GM12878 (cell line): ENCODE measurements at regions not wholly inside any gene's neighbourhood (a gene's known extent, or its start where the extent isn't known, plus 50 kb on each side); places are given as distances from the start of the nearest gene placed in this dataset.

Experiments used
- ATAC-seq: fragments of 200-7000 bp; cut with Tn5 transposase; 3 replicates; pipeline ENCODE4 v1.9.1; 2020; ENCODE audit warnings: mild to moderate bottlenecking, moderate library complexity
- BruUV-seq: library from RNA; stranded (reverse); fragments of 400-500 nt; replicated peaks from 2 replicates; lab custom pipeline; 2021; lab: Mats Ljungman, UMichigan
- CTCF ChIA-PET: fragments of 300-600 bp; sonication (Branson Sonifier 250); formaldehyde crosslinking; extraction: SDS; loops from one replicate; lab custom pipeline; 2021; ENCODE audit warnings: inconsistent platforms; lab: Yijun Ruan, JAX
- POLR2A ChIA-PET: fragments of 350-600 bp; formaldehyde crosslinking; extraction: SDS; loops from one replicate; lab custom pipeline; 2021; ENCODE audit warnings: inconsistent platforms; lab: Charles Lee
- RAD21 ChIA-PET: fragments of 300-600 bp; sonication (Branson Sonifier 250); formaldehyde crosslinking; loops from one replicate; lab custom pipeline; 2023; ENCODE audit warnings: antibody characterized with exemption; ENCODE audit not compliant: unreplicated experiment; lab: Charles Lee
- SMC1A ChIA-PET: fragments of 300-600 bp; sonication (Branson Sonifier 250); formaldehyde crosslinking; loops from one replicate; lab custom pipeline; 2023; ENCODE audit not compliant: unreplicated experiment, uncharacterized antibody; lab: Charles Lee
- DNase-seq: peaks from one replicate; pipeline ENCODE4 v3.0.0-alpha.2; 2011; ENCODE audit warnings: low read depth, low spot score
- FAIRE-seq: peaks from 3 replicates; lab custom pipeline; 2011; peaks lifted over from hg19 to GRCh38; lab: Jason Lieb, UNC
- H2AFZ ChIP-seq: 2 replicates; pipeline ENCODE4 v1.6.0; 2011; ENCODE audit warnings: low read depth, low read length, control low read depth; ENCODE audit not compliant: control insufficient read depth
- H3K27ac ChIP-seq: 2 replicates; pipeline ENCODE4 v1.5.1; 2011; ENCODE audit warnings: control low read depth; ENCODE audit not compliant: control insufficient read depth, insufficient read depth
- H3K27me3 ChIP-seq, 2 experiments: replicated peaks in 1 of 2; 2 replicates each; pipeline versions ENCODE4 v1.6.0 to v1.6.1; 2011; ENCODE audit warnings: low read length in 1 of 2; ENCODE audit not compliant: control insufficient read depth in 2 of 2, insufficient read depth in 2 of 2
- H3K36me3 ChIP-seq, 2 experiments: 2 replicates each; pipeline ENCODE4 v1.5.1; 2011; ENCODE audit warnings: low read length in 1 of 2; ENCODE audit not compliant: control insufficient read depth in 2 of 2, insufficient read depth in 2 of 2
- H3K4me1 ChIP-seq: 2 replicates; pipeline ENCODE4 v1.6.1; 2011; ENCODE audit warnings: mild to moderate bottlenecking, low read length, moderate library complexity, mixed read lengths; ENCODE audit not compliant: control insufficient read depth, insufficient read depth
- H3K4me2 ChIP-seq: 2 replicates; pipeline ENCODE4 v1.6.0; 2011; ENCODE audit warnings: control low read depth; ENCODE audit not compliant: control insufficient read depth, insufficient read depth
- H3K4me3 ChIP-seq: fragments of 200-600 bp; sonication (generic); 2 replicates; pipeline ENCODE4 v1.5.1; 2016
- H3K79me2 ChIP-seq: 2 replicates; pipeline ENCODE4 v1.6.0; 2011; ENCODE audit warnings: low read length; ENCODE audit not compliant: control insufficient read depth, insufficient read depth
- H3K9ac ChIP-seq: 2 replicates; pipeline ENCODE4 v1.8.0; 2011; ENCODE audit warnings: low read length, control low read depth, mixed read lengths; ENCODE audit not compliant: control insufficient read depth, insufficient read depth
- H3K9me3 ChIP-seq: replicated peaks from 3 replicates; pipeline ENCODE4 v1.5.1; 2011; ENCODE audit warnings: mild to moderate bottlenecking, low read length; ENCODE audit not compliant: control insufficient read depth, insufficient read depth
- H4K20me1 ChIP-seq: 2 replicates; pipeline ENCODE4 v1.6.0; 2011; ENCODE audit not compliant: control insufficient read depth, insufficient read depth
- BCLAF1 ChIP-seq: fragments of 450-650 bp; IDR thresholded peaks from 2 replicates; pipeline ENCODE4 v1.6.1; 2017; ENCODE audit warnings: antibody characterized with exemption, mild to moderate bottlenecking, moderate library complexity
- CBFB ChIP-seq: IDR thresholded peaks from 2 replicates; pipeline ENCODE4 v1.6.1; 2016; ENCODE audit warnings: antibody characterized with exemption, low read depth
- CBX5 ChIP-seq: sonication (generic); IDR thresholded peaks from 2 replicates; pipeline ENCODE4 v1.6.1; 2016; ENCODE audit warnings: low read depth, moderate library complexity, mild to moderate bottlenecking, inconsistent platforms
- CHD4 ChIP-seq: fragments of 200-600 bp; sonication (generic); IDR thresholded peaks from 2 replicates; pipeline ENCODE4 v1.6.1; 2016; ENCODE audit warnings: mild to moderate bottlenecking
- CREB1 ChIP-seq: IDR thresholded peaks from 2 replicates; pipeline ENCODE4 v1.6.1; 2012; ENCODE audit warnings: low read depth, mild to moderate bottlenecking, inconsistent platforms
- EZH2 ChIP-seq: IDR thresholded peaks from 2 replicates; pipeline ENCODE4 v1.6.1; 2012; ENCODE audit warnings: low read depth, mild to moderate bottlenecking, control low read depth, inconsistent platforms, low read length, borderline replicate concordance; ENCODE audit not compliant: control insufficient read depth
- GABPA ChIP-seq: IDR thresholded peaks from 2 replicates; pipeline ENCODE4 v1.6.1; 2014; ENCODE audit warnings: antibody characterized with exemption, low read depth, mild to moderate bottlenecking, inconsistent platforms
- JUND ChIP-seq: IDR thresholded peaks from 2 replicates; pipeline ENCODE4 v1.6.1; 2012; ENCODE audit warnings: low read depth, mild to moderate bottlenecking, low read length, improper control_type of control experiment, moderate library complexity
- RB1 ChIP-seq: fragments of 450-650 bp; formaldehyde crosslinking; IDR thresholded peaks from 2 replicates; pipeline ENCODE4 v1.6.1; 2017; ENCODE audit warnings: mild to moderate bottlenecking, borderline replicate concordance
- SP1 ChIP-seq: IDR thresholded peaks from one replicate; pipeline ENCODE4 v1.6.1; 2011; ENCODE audit warnings: low read depth, low read length
- SPI1 ChIP-seq: IDR thresholded peaks from 2 replicates; pipeline ENCODE4 v1.6.1; 2011; ENCODE audit warnings: low read depth, mild to moderate bottlenecking, low read length, moderate library complexity, borderline replicate concordance; ENCODE audit not compliant: insufficient read depth
- TCF7 ChIP-seq: IDR thresholded peaks from 2 replicates; pipeline ENCODE4 v1.6.1; 2014; ENCODE audit warnings: antibody characterized with exemption, borderline replicate concordance
- ZBED1 ChIP-seq: IDR thresholded peaks from 2 replicates; pipeline ENCODE4 v1.6.1; 2016; ENCODE audit warnings: borderline replicate concordance
- ZBTB33 ChIP-seq: fragments of 450-650 bp; IDR thresholded peaks from 2 replicates; pipeline ENCODE4 v1.6.1; 2017; ENCODE audit warnings: mild to moderate bottlenecking
- WGBS: methylation state at CpG from one replicate; pipeline ENCODE4 v1.1.6; 2016; ENCODE audit warnings: low lambda C conversion rate; ENCODE audit not compliant: insufficient replicate concordance, insufficient coverage; ENCODE audit errors: missing lambda C conversion rate; 5-methylcytosine and 5-hydroxymethylcytosine counted together
- in situ Hi-C: fragments of 300-500 bp; cut with MboI; formaldehyde crosslinking; loops from 9 replicates; pipeline ENCODE4 v1.14.3; 2018; ENCODE audit warnings: mixed read lengths
- intact Hi-C: fragments of 100-400 bp; cut with micrococcal nuclease; formaldehyde crosslinking; loops from one replicate; pipeline ENCODE4 v1.14.2; 2022; ENCODE audit not compliant: unreplicated experiment
- TF ChIP-seq, protein P1 (sequence below): fragments of 150-350 bp; IDR thresholded peaks from 2 replicates; pipeline ENCODE4 v1.6.1; 2014; ENCODE audit warnings: mild to moderate bottlenecking, low read depth, low read length
- TF ChIP-seq, protein P2 (sequence below): IDR thresholded peaks from 2 replicates; pipeline ENCODE4 v1.6.1; 2012; ENCODE audit warnings: low read length, inconsistent platforms

GRCh38 chr16:54215471-54215870 is 71.1 kb downstream of the IRX3 start:
- no peak for FAIRE-seq

More at GRCh38 chr16:54215471-54215870, 71.1 kb downstream of the IRX3 start:
- H2AFZ ChIP-seq: no peak overlapping the region
- RAD21 ChIA-PET: no interaction called here
- CTCF ChIA-PET: no interaction called here
- POLR2A ChIA-PET: no interaction called here
- no peaks in the 10 kb centered on the region for H3K36me3 ChIP-seq
- no TSS peak for BruUV-seq
- no peaks in the 10 kb centered on the region; a peak in 1 of 4 replicates for H3K27me3 ChIP-seq
- intact Hi-C loops: no loop called here
- no peaks in the 10 kb centered on the region for H3K4me1 ChIP-seq
- H4K20me1 ChIP-seq: no peaks in the 10 kb centered on the region
- SMC1A ChIA-PET: no interaction called here
- no peak overlapping the region for H3K27ac ChIP-seq
- 6% methylated on average over 4 of the region's 4 CpGs for WGBS
- in situ Hi-C loops: no loop called here
- no peak overlapping the region for H3K9ac ChIP-seq
- TF ChIP-seq TCF7 (no peak), CBFB (no peak), BCLAF1 (no peak), RB1 (no peak), SPI1 (no peak), EZH2 (no peak), GABPA (no peak), ZBED1 (no peak), CREB1 (no peak), CBX5 (no peak), JUND (no peak), CHD4 (no peak), SP1 (no peak), ZBTB33 (no peak)
- TF ChIP-seq, protein P1, sequence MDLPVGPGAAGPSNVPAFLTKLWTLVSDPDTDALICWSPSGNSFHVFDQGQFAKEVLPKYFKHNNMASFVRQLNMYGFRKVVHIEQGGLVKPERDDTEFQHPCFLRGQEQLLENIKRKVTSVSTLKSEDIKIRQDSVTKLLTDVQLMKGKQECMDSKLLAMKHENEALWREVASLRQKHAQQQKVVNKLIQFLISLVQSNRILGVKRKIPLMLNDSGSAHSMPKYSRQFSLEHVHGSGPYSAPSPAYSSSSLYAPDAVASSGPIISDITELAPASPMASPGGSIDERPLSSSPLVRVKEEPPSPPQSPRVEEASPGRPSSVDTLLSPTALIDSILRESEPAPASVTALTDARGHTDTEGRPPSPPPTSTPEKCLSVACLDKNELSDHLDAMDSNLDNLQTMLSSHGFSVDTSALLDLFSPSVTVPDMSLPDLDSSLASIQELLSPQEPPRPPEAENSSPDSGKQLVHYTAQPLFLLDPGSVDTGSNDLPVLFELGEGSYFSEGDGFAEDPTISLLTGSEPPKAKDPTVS: no peak
- TF ChIP-seq, protein P2, sequence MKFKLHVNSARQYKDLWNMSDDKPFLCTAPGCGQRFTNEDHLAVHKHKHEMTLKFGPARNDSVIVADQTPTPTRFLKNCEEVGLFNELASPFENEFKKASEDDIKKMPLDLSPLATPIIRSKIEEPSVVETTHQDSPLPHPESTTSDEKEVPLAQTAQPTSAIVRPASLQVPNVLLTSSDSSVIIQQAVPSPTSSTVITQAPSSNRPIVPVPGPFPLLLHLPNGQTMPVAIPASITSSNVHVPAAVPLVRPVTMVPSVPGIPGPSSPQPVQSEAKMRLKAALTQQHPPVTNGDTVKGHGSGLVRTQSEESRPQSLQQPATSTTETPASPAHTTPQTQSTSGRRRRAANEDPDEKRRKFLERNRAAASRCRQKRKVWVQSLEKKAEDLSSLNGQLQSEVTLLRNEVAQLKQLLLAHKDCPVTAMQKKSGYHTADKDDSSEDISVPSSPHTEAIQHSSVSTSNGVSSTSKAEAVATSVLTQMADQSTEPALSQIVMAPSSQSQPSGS: no peak
- ATAC-seq: no peak
- no peak for DNase-seq
- no peak overlapping the region for H3K4me2 ChIP-seq
- H3K79me2 ChIP-seq: no peaks in the 10 kb centered on the region
- no peak overlapping the region for H3K4me3 ChIP-seq
- no peaks in the 10 kb centered on the region for H3K9me3 ChIP-seq
